DOHH2 (cell line): ENCODE measurements at regions not wholly inside any gene's neighbourhood (a gene's known extent, or its start where the extent isn't known, plus 50 kb on each side); places are given as distances from the start of the nearest gene placed in this dataset.

Experiments used
- H3F3A ChIP-seq: fragments of 200-600 bp; sonication (generic), shearing (Covaris generic); 2 replicates; pipeline ENCODE4 v1.6.0; 2016; ENCODE audit warnings: antibody characterized with exemption, mild to moderate bottlenecking; ENCODE audit not compliant: control insufficient read depth, insufficient read depth
- H3K27ac ChIP-seq: fragments of 200-600 bp; sonication (generic); 2 replicates; pipeline ENCODE4 v1.5.1; 2014; ENCODE audit warnings: low read depth, mild to moderate bottlenecking, low read length, moderate library complexity
- H3K27me3 ChIP-seq: fragments of 200-600 bp; sonication (generic); 2 replicates; pipeline ENCODE4 v1.6.1; 2014; ENCODE audit warnings: mild to moderate bottlenecking, low read length, mixed read lengths; ENCODE audit not compliant: control insufficient read depth
- H3K36me3 ChIP-seq: fragments of 200-600 bp; sonication (generic); 2 replicates; pipeline ENCODE4 v1.6.1; 2014; ENCODE audit warnings: mild to moderate bottlenecking, low read length, moderate library complexity, mixed read lengths; ENCODE audit not compliant: control insufficient read depth
- H3K4me1 ChIP-seq: fragments of 200-600 bp; sonication (generic); 2 replicates; pipeline ENCODE4 v1.6.1; 2014; ENCODE audit warnings: mild to moderate bottlenecking, low read length, mixed read lengths; ENCODE audit not compliant: control insufficient read depth
- H3K4me2 ChIP-seq: fragments of 200-600 bp; sonication (generic); 2 replicates; pipeline ENCODE4 v1.6.0; 2014; ENCODE audit warnings: mild to moderate bottlenecking, low read length, moderate library complexity
- H3K4me3 ChIP-seq: fragments of 200-600 bp; sonication (generic); 2 replicates; pipeline ENCODE4 v1.5.1; 2014; ENCODE audit warnings: mild to moderate bottlenecking, low read length, mixed read lengths
- H3K79me2 ChIP-seq: fragments of 200-600 bp; sonication (generic); 2 replicates; pipeline ENCODE4 v1.6.1; 2014; ENCODE audit warnings: mild to moderate bottlenecking, low read length, mixed read lengths; ENCODE audit not compliant: control insufficient read depth
- H3K9me2 ChIP-seq: fragments of 200-600 bp; sonication (generic); replicated peaks from 2 replicates; pipeline ENCODE4 v1.6.1; 2014; ENCODE audit warnings: mild to moderate bottlenecking, low read length, mixed read lengths; ENCODE audit not compliant: control insufficient read depth
- H3K9me3 ChIP-seq: fragments of 200-600 bp; sonication (generic); 2 replicates; pipeline ENCODE4 v1.6.1; 2014; ENCODE audit warnings: antibody characterized with exemption, low read length, mixed read lengths; ENCODE audit not compliant: control insufficient read depth, insufficient read depth
- H4K20me1 ChIP-seq: fragments of 200-600 bp; sonication (generic); 2 replicates; pipeline ENCODE4 v1.6.0; 2014; ENCODE audit warnings: low read depth, mild to moderate bottlenecking, antibody characterized with exemption, low read length, moderate library complexity; ENCODE audit not compliant: control insufficient read depth, insufficient read depth
- EZH2phosphoT487 ChIP-seq: fragments of 200-600 bp; sonication (generic); IDR thresholded peaks from 2 replicates; pipeline ENCODE4 v1.6.1; 2017; ENCODE audit warnings: borderline replicate concordance, mild to moderate bottlenecking, antibody characterized with exemption, low read length, moderate library complexity, mixed read lengths
- TF ChIP-seq, protein P1 (sequence below): fragments of 200-600 bp; sonication (generic); IDR thresholded peaks from one replicate; pipeline ENCODE4 v1.5.1; 2014; ENCODE audit warnings: antibody characterized with exemption, mild to moderate bottlenecking, low read depth, low read length; ENCODE audit not compliant: poor library complexity, severe bottlenecking

- H3K9me3 ChIP-seq: no peaks in the 10 kb centered on the region
- TF ChIP-seq, protein P1, sequence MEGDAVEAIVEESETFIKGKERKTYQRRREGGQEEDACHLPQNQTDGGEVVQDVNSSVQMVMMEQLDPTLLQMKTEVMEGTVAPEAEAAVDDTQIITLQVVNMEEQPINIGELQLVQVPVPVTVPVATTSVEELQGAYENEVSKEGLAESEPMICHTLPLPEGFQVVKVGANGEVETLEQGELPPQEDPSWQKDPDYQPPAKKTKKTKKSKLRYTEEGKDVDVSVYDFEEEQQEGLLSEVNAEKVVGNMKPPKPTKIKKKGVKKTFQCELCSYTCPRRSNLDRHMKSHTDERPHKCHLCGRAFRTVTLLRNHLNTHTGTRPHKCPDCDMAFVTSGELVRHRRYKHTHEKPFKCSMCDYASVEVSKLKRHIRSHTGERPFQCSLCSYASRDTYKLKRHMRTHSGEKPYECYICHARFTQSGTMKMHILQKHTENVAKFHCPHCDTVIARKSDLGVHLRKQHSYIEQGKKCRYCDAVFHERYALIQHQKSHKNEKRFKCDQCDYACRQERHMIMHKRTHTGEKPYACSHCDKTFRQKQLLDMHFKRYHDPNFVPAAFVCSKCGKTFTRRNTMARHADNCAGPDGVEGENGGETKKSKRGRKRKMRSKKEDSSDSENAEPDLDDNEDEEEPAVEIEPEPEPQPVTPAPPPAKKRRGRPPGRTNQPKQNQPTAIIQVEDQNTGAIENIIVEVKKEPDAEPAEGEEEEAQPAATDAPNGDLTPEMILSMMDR: no peak
- TF ChIP-seq EZH2phosphoT487: no peak
Observed at GRCh38 chr1:113244112-113244820, 146.0 kb upstream of the MAGI3 start.

DNA sequence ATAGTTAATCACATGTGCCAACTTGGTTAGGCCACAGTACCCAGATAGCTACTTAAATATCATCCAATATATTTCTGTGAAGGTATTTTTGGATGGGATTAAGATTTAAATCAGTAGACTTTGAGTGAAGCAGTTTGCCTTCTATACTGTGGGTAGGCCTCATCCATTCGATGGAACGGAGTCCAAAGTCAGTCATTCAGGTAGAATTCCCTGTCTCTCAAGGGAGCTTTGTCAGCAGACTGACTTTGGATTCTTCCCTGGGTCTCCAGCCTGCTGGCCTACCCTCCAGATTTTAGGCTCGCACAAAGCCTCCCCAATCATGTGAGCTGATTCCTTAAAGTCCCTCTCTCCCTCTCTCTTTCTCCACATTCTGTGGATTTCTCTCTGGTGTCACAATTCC is 145.1 kb upstream of the MAGI3 start:
- no peak overlapping the region for H3K27ac ChIP-seq
- H3K79me2 ChIP-seq: no peaks in the 10 kb centered on the region
- H3K4me2 ChIP-seq: no peak overlapping the region
- H3K4me1 ChIP-seq: no peaks in the 10 kb centered on the region
- no peak overlapping the region for H3K4me3 ChIP-seq
- no peaks in the 10 kb centered on the region for H3K36me3 ChIP-seq
- H4K20me1 ChIP-seq: no peaks in the 10 kb centered on the region
- no peaks in the 10 kb centered on the region for H3K9me2 ChIP-seq
- no peaks in the 10 kb centered on the region for H3K9me3 ChIP-seq
- no peaks in the 10 kb centered on the region for H3F3A ChIP-seq
- H3K27me3 ChIP-seq: peaks cover 9% of the 10 kb centered on the region
- TF ChIP-seq EZH2phosphoT487: no peak
- TF ChIP-seq, protein P1: no peak

More at GRCh38 chr1:113244112-113244820, 146.0 kb upstream of the MAGI3 start:
- peaks cover 9% of the 10 kb centered on the region for H3K27me3 ChIP-seq
- no peak overlapping the region for H3K4me2 ChIP-seq
- no peaks in the 10 kb centered on the region for H3K79me2 ChIP-seq
- no peaks in the 10 kb centered on the region for H3K36me3 ChIP-seq
- no peak overlapping the region for H3K27ac ChIP-seq
- H3K9me2 ChIP-seq: no peaks in the 10 kb centered on the region
- H4K20me1 ChIP-seq: no peaks in the 10 kb centered on the region
- H3K4me1 ChIP-seq: no peaks in the 10 kb centered on the region
- H3K4me3 ChIP-seq: no peak overlapping the region
- H3F3A ChIP-seq: no peaks in the 10 kb centered on the region

GRCh38 chr1:113246929-113247328 is 143.4 kb upstream of the MAGI3 start:
- no peaks in the 10 kb centered on the region for H3K4me1 ChIP-seq
- H4K20me1 ChIP-seq: no peaks in the 10 kb centered on the region
- no peaks in the 10 kb centered on the region for H3K9me3 ChIP-seq
- H3K27me3 ChIP-seq: peaks cover 9% of the 10 kb centered on the region
- H3K9me2 ChIP-seq: no peaks in the 10 kb centered on the region
- no peak overlapping the region for H3K4me2 ChIP-seq
- H3K36me3 ChIP-seq: no peaks in the 10 kb centered on the region
- H3K4me3 ChIP-seq: no peak overlapping the region
- no peaks in the 10 kb centered on the region for H3F3A ChIP-seq
- H3K79me2 ChIP-seq: no peaks in the 10 kb centered on the region
- no peak for TF ChIP-seq EZH2phosphoT487
- TF ChIP-seq, protein P1: no peak
- H3K27ac ChIP-seq: no peak overlapping the region

- Histone ChIP-seq H3K36me3 (no peaks in the 10 kb centered on the region), H3K4me1 (no peaks in the 10 kb centered on the region), H3K79me2 (no peaks in the 10 kb centered on the region), H3K27me3 (peaks cover 9% of the 10 kb centered on the region), H3K9me2 (no peaks in the 10 kb centered on the region), H3K4me2 (no peak overlapping the region), H3K4me3 (no peak overlapping the region), H3K9me3 (no peaks in the 10 kb centered on the region), H4K20me1 (no peaks in the 10 kb centered on the region), H3F3A (no peaks in the 10 kb centered on the region), H3K27ac (no peak overlapping the region)
- TF ChIP-seq, protein P1: no peak
- no peak for TF ChIP-seq EZH2phosphoT487
Observed at GRCh38 chr1:113247355-113247754, 143.0 kb upstream of the MAGI3 start.
